Heart left ventricle (tissue), 13 donors: ENCODE measurements at regions not wholly inside any gene's neighbourhood (a gene's known extent, or its start where the extent isn't known, plus 50 kb on each side); places are given as distances from the start of the nearest gene placed in this dataset.

Experiments used
- CTCF ChIP-seq, 12 donors: fragments of 200-600 bp; sonication (generic) in 4 of 12; IDR thresholded peaks; one replicate each; pipeline versions ENCODE4 v1.5.0 to v1.8.0; 2018 to 2022; ENCODE audit warnings: antibody characterized with exemption in 12 of 12, mild to moderate bottlenecking in 5 of 12
- POLR2A ChIP-seq, 2 donors: fragments of 450-650 bp; IDR thresholded peaks; one replicate each; pipeline ENCODE4 v1.6.1; 2017; ENCODE audit warnings: antibody characterized with exemption in 2 of 2, mild to moderate bottlenecking in 2 of 2, moderate library complexity in 2 of 2
- donor health status: ischemic (EF 13 %, LVEDD 7.1; RV severe dilation, severe dysfunction).
- donor health status: DM: no; HTN: yes; CAD: no.
- donor health status: DM: no; HTN: no; CAD: no.
- donor health status: ischemic (EF 25% LVEDD 6.9; RV normal size, moderate dysfunction).
- donor health status: ischemic (EF 25% LVEDD 5.7; RV mildly dilated, moderate dysfunction).
- donor health status: ischemic (EF 35%, LVEDD 5.7; RV mildly dilated, moderate dysfunction).
- donor health status: nonischemic (EF 11% LVEDD 7.7; RV severe dilation, severe dysfunction).
- donor health status: DM: yes; HTN: yes; CAD: no.
- donor health status: PGD.
- donor health status: ischemic (EF 29% LVEDD 5.4; RV normal size, mild dysfunction).
- donor health status: nonischemic (EF 23%, LVEDD 6.1; RV moderate dilation, normal function).

GRCh38 chr15:55033574-55033973 is 163.2 kb downstream of the RSL24D1 start:
- no peak for TF ChIP-seq CTCF (IDR thresholded peaks at IDR 0.05)
- TF ChIP-seq POLR2A (IDR thresholded peaks at IDR 0.05), result no peak
